Dendritic cell treated with granulocyte-macrophage colony-stimulating factor and Interleukin-4, amounts not matched to agents 40 ng/mL and 50 ng/mL, for 4 days (primary cell): ENCODE measurements at regions not wholly inside any gene's neighbourhood (a gene's known extent, or its start where the extent isn't known, plus 50 kb on each side); places are given as distances from the start of the nearest gene placed in this dataset.

Experiments used
- H3K27ac Mint-ChIP-seq: one replicate; pipeline ENCODE4 v1.8.0; 2022; ENCODE audit warnings: mild to moderate bottlenecking, mixed read lengths
- H3K27me3 Mint-ChIP-seq: one replicate; pipeline ENCODE4 v1.8.0; 2022; ENCODE audit warnings: mild to moderate bottlenecking, mixed read lengths
- H3K36me3 Mint-ChIP-seq: one replicate; pipeline ENCODE4 v1.8.0; 2022; ENCODE audit warnings: low read depth, mixed read lengths
- H3K4me1 Mint-ChIP-seq: one replicate; pipeline ENCODE4 v1.8.0; 2022; ENCODE audit warnings: low read depth, mixed read lengths
- H3K4me3 Mint-ChIP-seq: one replicate; pipeline ENCODE4 v1.8.0; 2022; ENCODE audit warnings: mild to moderate bottlenecking, moderate library complexity, mixed read lengths
- H3K9me3 Mint-ChIP-seq: one replicate; pipeline ENCODE4 v1.8.0; 2022; ENCODE audit warnings: mixed read lengths
- intact Hi-C: fragments of 100-400 bp; cut with micrococcal nuclease; formaldehyde crosslinking; loops from one replicate; pipeline ENCODE4 v1.15.0; 2022

DNA sequence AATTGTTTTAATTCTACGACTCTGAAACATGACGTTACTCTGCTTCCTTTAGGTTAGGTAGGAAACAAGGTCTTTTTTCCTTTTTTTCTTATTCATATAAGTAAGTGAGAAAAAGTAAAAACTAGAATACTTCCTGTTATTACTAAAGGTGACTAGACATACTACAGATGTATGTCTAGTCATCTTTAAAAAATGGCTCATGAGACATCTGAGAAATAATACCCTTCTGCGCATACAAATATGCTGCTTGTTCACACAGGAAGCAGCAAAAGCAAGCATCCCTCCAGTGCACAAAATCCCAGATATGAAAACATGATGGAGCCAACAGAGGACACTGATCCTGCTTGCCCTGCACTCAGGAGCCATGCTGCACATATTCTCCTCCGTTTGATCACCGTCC is 699.1 kb downstream of the EPM2A start:
- Mint-ChIP-seq H3K9me3 (peaks cover 11% of the 10 kb centered on the region), H3K4me3 (no peak overlapping the region), H3K4me1 (no peaks in the 10 kb centered on the region), H3K36me3 (no peaks in the 10 kb centered on the region), H3K27me3 (no peaks in the 10 kb centered on the region), H3K27ac (no peak overlapping the region)
- intact Hi-C loops = no loop called here

DNA sequence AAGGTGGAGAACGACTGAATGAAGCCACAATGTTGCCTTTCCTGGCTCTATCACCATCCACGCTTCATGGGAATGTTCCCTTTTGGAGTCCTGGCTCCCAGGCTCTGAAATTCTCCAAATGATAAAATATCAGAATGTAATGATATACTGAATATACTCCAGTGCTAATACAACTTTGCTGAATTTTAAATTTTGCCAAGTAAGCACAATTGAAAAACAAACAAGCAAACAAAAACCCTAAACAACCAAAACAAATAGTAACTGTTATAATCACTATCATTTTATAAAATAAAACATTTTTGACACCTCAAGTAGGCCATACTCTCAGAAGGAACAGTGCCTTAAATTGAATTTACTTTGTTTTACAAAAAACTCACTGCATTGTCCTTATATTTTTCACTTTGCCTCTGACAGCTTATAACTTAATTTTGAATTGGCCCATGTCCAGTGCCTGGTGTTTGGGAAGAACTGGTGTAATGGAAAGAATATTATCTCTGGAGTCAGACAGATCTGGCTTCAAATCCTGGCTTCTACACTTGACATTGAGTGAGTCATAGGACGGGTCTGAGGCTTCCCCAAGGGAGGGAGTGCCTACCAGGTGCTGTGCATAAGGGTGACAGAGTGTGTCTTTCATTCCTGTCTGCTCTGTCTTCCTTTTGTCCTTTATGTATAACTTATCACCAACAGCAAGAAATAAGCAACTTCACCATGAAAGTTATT is 698.3 kb downstream of the EPM2A start:
- Mint-ChIP-seq H3K9me3 (peaks cover 13% of the 10 kb centered on the region), H3K36me3 (no peaks in the 10 kb centered on the region), H3K27ac (no peak overlapping the region), H3K27me3 (no peaks in the 10 kb centered on the region), H3K4me3 (no peak overlapping the region), H3K4me1 (no peaks in the 10 kb centered on the region)
- intact Hi-C loops = no loop called here

- Mint-ChIP-seq H3K9me3 (peaks cover 9% of the 10 kb centered on the region), H3K4me1 (peaks cover 7% of the 10 kb centered on the region), H3K4me3 (no peak overlapping the region), H3K36me3 (no peaks in the 10 kb centered on the region), H3K27ac (no peak overlapping the region), H3K27me3 (no peaks in the 10 kb centered on the region)
- intact Hi-C loops = no loop called here
Observed at GRCh38 chr6:145042559-145042958, 692.8 kb downstream of the EPM2A start.

DNA sequence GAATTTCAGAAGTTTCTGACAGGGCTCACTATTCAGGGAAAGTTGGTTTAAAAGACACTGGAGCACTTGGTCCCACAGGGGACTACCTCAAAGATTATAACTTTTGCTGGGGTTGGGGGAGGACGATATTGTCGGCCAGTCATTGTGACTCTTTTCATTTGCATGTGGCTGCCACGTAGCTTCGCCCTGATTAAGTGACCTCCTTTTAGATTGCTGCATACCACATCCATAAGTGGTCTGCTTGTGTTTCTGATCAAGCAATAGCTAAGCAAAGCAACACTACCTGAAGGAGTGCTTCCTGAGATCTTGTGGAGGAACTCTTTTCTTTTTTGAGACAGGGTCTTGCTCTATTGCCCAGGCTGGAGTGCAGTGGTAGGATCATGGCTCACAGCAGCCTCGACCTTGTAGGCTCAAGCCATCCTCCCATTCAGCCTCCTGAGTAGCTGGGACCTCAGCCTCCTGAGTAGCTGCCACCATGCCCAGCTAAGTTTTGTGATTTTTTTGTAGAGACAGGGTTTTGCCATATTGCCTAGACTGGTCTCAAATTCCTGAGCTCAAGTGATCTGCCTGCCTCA is 691.3 kb downstream of the EPM2A start:
- Mint-ChIP-seq H3K4me3 (no peak overlapping the region), H3K27ac (no peak overlapping the region), H3K4me1 (peaks cover 7% of the 10 kb centered on the region), H3K9me3 (peaks cover 9% of the 10 kb centered on the region), H3K27me3 (no peaks in the 10 kb centered on the region), H3K36me3 (no peaks in the 10 kb centered on the region)
- intact Hi-C loops = no loop called here

DNA sequence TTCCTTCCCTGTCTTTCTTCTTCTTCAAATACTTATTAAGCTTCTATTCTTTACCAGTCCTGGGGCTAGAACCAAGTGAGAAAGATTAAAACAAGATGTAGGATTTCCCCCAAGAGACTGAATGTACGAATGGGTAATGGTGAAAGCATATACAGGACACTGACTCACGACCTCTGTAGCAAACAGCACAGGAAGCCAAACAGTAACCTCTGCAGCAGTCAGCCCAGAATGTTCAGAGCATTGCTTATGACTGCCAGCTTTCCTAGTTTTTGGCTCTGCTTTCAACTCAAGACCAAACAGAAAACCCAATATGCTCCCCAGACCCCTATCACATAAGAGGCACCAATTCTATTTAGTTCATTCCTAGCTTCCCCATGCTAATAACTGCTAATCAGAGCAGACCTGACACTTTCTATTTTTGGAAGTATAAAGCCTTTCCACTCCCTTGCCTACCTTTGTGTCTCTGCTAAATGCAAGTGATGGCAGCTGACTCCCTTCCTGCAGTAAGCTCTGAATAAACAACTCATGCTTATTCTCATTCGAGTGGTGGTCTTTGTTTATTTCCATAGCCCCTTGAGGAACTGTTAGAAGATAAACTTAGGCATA is 690.6 kb downstream of the EPM2A start:
- H3K36me3 Mint-ChIP-seq = no peaks in the 10 kb centered on the region

GRCh38 chr6:145045582-145045981 is 689.7 kb downstream of the EPM2A start:
- peaks cover 9% of the 10 kb centered on the region for H3K9me3 Mint-ChIP-seq
- no peak overlapping the region for H3K27ac Mint-ChIP-seq
- intact Hi-C loops = no loop called here
- no peak overlapping the region for H3K4me3 Mint-ChIP-seq
- no peaks in the 10 kb centered on the region for H3K27me3 Mint-ChIP-seq
- H3K36me3 Mint-ChIP-seq = no peaks in the 10 kb centered on the region
- H3K4me1 Mint-ChIP-seq = peaks cover 7% of the 10 kb centered on the region

More for the DNA sequence above, 690.6 kb downstream of the EPM2A start:
- Mint-ChIP-seq H3K4me3 (no peak overlapping the region), H3K27ac (no peak overlapping the region), H3K9me3 (peaks cover 9% of the 10 kb centered on the region), H3K4me1 (peaks cover 7% of the 10 kb centered on the region), H3K27me3 (no peaks in the 10 kb centered on the region)
- intact Hi-C loops = no loop called here

DNA sequence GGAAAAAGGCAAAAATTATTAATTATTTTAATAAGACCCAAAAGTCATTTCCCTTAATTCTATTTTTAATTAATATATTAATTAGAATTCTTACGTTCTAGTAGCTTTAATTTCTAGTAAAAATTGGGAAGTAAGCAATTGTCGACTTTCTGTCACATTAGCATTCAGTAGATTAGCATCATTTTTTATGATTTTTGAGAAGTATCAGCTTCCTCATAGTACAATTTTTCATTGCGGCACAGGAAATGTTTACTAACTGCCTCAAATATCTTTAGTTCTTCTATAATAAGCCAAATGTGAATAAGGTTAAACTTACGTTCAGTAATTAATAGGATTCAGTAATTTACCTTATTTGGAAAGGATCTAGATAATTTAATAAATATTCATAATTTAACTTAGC is 687.4 kb downstream of the EPM2A start:
- Mint-ChIP-seq H3K9me3 (no peaks in the 10 kb centered on the region), H3K4me1 (peaks cover 7% of the 10 kb centered on the region), H3K36me3 (no peaks in the 10 kb centered on the region), H3K27me3 (no peaks in the 10 kb centered on the region), H3K27ac (no peak overlapping the region), H3K4me3 (no peak overlapping the region)
- intact Hi-C loops = no loop called here

GRCh38 chr6:145051661-145052060 is 683.7 kb downstream of the EPM2A start:
- peaks cover 10% of the 10 kb centered on the region for H3K4me1 Mint-ChIP-seq
- H3K27ac Mint-ChIP-seq = no peak overlapping the region
- intact Hi-C loops = no loop called here
- H3K36me3 Mint-ChIP-seq = no peaks in the 10 kb centered on the region
- H3K9me3 Mint-ChIP-seq = no peaks in the 10 kb centered on the region
- H3K4me3 Mint-ChIP-seq = no peak overlapping the region
- no peaks in the 10 kb centered on the region for H3K27me3 Mint-ChIP-seq

DNA sequence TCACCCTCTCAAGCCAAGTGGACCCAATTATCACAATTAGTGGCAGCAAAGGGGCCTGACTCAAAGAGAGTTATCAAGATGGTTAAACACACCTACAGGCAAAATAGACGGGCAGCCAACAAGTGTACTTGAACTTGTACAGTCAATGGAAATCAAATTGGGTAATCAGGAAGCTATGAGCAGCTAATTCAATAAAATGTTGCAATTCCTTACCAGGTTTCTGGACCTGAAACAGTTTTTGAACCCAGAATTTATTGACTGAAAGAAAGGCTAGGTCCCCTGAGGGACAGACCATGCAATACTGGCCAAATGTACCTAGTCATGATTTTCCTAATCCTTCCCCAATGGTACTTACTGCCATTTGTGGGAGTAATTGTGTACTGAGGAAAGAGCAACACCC is 679.8 kb downstream of the EPM2A start:
- H3K36me3 Mint-ChIP-seq = no peaks in the 10 kb centered on the region

GRCh38 chr6:145060714-145061113 is 674.6 kb downstream of the EPM2A start:
- Mint-ChIP-seq H3K4me3 (no peak overlapping the region), H3K4me1 (peaks cover 6% of the 10 kb centered on the region), H3K36me3 (no peaks in the 10 kb centered on the region), H3K27ac (no peak overlapping the region), H3K9me3 (no peaks in the 10 kb centered on the region), H3K27me3 (no peaks in the 10 kb centered on the region)
- intact Hi-C loops = no loop called here

More for the DNA sequence above, 679.8 kb downstream of the EPM2A start:
- Mint-ChIP-seq H3K4me1 (peaks cover 15% of the 10 kb centered on the region), H3K27ac (no peak overlapping the region), H3K27me3 (no peaks in the 10 kb centered on the region), H3K4me3 (no peak overlapping the region), H3K9me3 (no peaks in the 10 kb centered on the region)
- intact Hi-C loops = no loop called here

- no peaks in the 10 kb centered on the region for H3K36me3 Mint-ChIP-seq
- H3K9me3 Mint-ChIP-seq = no peaks in the 10 kb centered on the region
- no peaks in the 10 kb centered on the region for H3K27me3 Mint-ChIP-seq
- no peak overlapping the region for H3K4me3 Mint-ChIP-seq
- no peaks in the 10 kb centered on the region for H3K4me1 Mint-ChIP-seq
- no peak overlapping the region for H3K27ac Mint-ChIP-seq
- intact Hi-C loops = no loop called here
Observed at GRCh38 chr6:145063091-145063490, 672.2 kb downstream of the EPM2A start.

DNA sequence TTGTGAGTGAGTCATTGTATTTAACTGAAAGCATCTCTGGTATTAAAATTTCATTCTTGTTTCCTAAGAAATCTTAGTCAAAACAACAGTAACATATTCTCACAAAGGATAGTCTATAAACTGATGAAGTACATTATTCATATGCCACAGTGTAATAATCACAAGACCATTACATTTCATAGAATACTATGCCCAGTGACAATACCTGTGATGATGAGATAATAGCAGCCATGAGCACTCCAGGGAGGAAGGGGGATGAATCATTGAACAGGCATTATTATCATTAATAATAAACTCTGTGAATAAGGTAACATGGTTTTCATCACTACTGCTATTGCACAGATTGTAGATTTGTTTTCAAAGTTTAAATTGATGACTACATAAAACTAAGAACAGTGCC is 667.9 kb downstream of the EPM2A start:
- no peaks in the 10 kb centered on the region for H3K4me1 Mint-ChIP-seq
- intact Hi-C loops = no loop called here
- H3K4me3 Mint-ChIP-seq = no peak overlapping the region
- no peaks in the 10 kb centered on the region for H3K9me3 Mint-ChIP-seq
- H3K36me3 Mint-ChIP-seq = no peaks in the 10 kb centered on the region
- no peak overlapping the region for H3K27ac Mint-ChIP-seq
- no peaks in the 10 kb centered on the region for H3K27me3 Mint-ChIP-seq

DNA sequence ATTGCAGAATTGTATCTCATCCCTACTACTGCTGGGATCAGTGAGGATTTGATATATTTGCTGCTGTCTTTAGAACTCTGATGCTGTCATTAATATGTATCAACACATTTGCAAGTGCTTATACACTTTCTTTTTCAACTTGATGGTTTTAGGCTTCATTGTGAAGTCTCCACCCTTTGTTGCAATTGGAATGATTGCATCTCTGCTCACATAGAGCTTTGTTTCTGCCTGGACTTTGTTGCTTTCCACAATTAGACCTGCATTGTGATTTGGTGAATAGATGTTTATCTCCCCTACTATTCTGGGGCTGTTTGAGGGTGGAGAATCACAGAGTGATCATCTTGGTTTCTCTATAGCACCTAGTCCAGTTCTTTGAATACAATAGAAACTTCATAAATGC is 666.7 kb downstream of the EPM2A start:
- H3K4me3 Mint-ChIP-seq = no peak overlapping the region
- intact Hi-C loops = no loop called here
- H3K9me3 Mint-ChIP-seq = no peaks in the 10 kb centered on the region
- no peaks in the 10 kb centered on the region for H3K4me1 Mint-ChIP-seq
- no peaks in the 10 kb centered on the region for H3K36me3 Mint-ChIP-seq
- no peaks in the 10 kb centered on the region for H3K27me3 Mint-ChIP-seq
- H3K27ac Mint-ChIP-seq = no peak overlapping the region

- Mint-ChIP-seq H3K27me3 (no peaks in the 10 kb centered on the region), H3K36me3 (no peaks in the 10 kb centered on the region), H3K4me1 (no peaks in the 10 kb centered on the region), H3K4me3 (no peak overlapping the region), H3K9me3 (peaks cover 11% of the 10 kb centered on the region), H3K27ac (no peak overlapping the region)
- intact Hi-C loops = no loop called here
Observed at GRCh38 chr6:145069966-145070365, 665.4 kb downstream of the EPM2A start.
